HG03097 (cell line): ENCODE measurements at regions not wholly inside any gene's neighbourhood (a gene's known extent, or its start where the extent isn't known, plus 50 kb on each side); places are given as distances from the start of the nearest gene placed in this dataset.

ENCODE experiments used
- ATAC-seq: cut with Tn5 transposase; IDR thresholded peaks from one replicate; pipeline ENCODE4 v1.9.1; 2021; ENCODE audit not compliant: unreplicated experiment, low FRiP score

- ATAC-seq = no peak
Measured at GRCh38 chr15:31238906-31239305, 87.7 kb upstream of the KLF13 start.

- no peak for ATAC-seq
Measured at GRCh38 chr15:31239409-31239808, 87.2 kb upstream of the KLF13 start.

DNA sequence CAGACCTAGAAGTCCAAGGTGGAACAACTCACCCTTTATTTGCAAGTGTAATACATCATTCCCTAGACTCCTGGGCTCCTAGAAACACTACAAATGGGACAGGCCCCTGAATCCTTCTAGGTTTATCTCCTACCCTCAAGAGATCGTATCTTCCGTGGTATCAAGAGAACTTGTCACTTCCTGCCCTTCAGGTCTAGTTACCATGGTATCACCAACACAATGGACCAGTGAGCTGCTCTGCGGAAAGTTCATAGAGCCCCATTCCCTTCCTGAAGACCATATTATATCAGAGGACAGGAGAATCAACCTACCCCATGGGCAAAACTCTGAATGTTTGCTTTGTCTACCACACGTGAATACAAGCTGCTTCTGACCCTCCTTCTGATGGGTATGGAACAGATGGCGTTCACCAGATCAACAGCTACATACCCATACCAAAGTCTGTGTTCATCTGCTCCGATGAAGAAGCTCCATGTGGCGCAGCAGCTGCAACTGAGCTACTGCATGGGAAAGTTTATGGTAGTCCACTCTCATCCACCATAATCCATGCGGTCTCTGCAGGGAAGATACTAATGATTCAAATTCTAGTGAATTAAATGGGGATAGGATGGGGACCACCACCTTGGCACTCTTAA, 84.6 kb upstream of the KLF13 start:
- ATAC-seq = no peak

GRCh38 chr15:31243895-31244294, 82.7 kb upstream of the KLF13 start:
- ATAC-seq = no peak

DNA sequence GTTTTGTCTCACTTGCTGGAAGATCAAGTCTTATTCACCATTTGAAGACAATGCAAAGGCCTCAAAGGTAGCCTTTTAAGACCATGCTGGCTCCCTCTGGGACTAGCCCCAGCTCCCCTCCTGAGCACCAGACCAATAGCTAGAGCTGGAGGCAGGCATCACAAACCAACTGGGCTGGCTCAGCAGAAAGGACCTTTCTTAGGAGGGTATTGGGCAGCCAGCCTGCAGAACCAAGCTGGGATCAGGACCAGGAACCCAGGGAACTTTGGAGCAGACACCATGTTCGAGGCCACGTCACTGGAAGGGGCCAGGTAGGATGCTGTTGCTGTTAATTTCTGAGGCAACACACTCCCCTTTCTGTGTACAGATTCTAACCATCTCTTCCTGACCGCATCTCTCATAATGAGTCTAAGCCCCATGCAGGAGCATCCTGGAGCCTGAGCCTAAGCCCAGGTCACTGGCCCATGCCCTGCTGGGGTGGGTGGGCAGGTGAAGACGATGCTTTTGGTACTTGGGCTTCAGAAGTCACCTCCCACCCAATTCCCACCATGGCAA, 81.4 kb upstream of the KLF13 start:
- ATAC-seq = no peak

DNA sequence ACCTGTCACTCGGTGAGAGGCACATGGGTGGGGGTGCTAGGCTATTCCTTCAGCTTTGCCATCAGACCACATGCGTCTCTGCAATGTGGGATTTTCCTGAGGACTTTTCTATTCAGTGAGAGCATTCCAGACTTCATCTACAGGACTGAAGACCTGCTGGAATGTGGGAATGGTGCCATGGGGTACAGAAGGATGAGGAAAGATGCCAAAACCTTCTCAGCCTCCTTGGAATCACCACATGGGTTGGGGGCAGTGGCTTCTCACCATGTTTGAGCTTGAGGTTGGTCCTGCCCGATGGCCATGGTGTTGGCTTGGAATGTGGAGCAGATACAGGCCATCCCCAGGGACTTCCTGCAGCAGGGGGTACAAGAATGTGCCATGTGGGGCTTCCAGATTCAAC, 80.9 kb upstream of the KLF13 start:
- ATAC-seq = no peak

DNA sequence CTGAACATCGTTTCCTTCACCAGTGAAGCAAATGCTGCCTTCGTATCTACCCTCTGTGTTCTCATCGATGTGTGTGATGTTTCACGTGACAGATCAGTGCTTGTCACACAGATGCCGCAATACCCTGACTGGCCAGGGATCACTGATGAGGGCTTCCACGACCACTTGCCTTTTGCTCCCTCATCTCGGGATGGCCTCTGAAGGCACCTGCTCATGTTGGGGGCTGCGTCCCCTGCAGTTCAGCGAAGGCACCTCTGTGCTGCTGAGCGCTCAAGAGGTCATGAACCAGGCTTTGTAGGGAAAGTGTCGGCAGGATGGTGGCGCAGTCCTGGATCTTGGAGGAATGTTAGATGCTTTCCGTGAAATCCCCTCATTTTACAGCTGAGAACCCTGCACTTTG, 79.2 kb upstream of the KLF13 start:
- ATAC-seq = no peak

GRCh38 chr15:31248263-31248662, 78.4 kb upstream of the KLF13 start:
- no peak for ATAC-seq

GRCh38 chr15:31248951-31249350, 77.7 kb upstream of the KLF13 start:
- ATAC-seq = no peak

DNA sequence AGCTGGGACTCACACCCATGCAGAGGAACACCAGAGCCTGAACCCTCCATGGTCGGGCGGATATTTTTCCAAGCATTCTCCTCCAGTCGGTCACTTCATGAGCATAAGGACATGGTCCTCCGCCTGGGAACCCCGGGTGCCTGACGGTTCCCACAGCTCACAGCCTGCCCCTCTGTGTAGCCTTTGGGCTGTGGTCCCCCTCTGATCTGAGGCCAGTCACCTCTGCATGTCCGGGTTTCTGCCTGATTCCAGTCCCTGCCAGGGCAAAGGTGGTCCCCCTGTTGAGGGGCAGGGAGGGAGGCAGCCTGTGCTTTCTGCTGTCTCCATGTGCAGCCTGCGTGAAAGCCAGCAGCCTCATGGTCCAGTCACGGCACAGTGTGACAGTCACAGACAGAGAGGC, 76.6 kb upstream of the KLF13 start:
- ATAC-seq = no peak

DNA sequence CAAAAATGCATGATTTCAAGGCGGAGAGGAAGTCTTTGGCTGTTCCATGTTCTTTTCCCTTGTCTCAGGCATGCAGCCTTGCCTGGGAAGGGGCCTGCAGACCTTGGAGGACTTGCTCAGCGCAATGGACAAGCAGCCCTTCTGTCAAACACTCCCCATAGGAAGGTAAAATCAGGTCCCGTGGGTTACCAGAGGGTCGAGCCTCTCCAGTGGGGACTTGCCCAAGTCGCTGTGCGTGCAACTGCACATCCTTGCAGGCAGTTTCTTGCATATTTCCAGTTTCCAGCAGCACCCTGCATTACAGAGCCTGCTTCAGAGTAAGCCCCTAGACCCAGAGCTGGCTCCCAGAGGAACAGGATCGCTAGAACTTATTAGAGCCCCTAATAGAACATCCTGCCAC, 75.5 kb upstream of the KLF13 start:
- ATAC-seq = no peak

GRCh38 chr15:31252171-31252785, 74.4 kb upstream of the KLF13 start:
- no peak for ATAC-seq

- no peak for ATAC-seq
Measured at GRCh38 chr15:31254431-31255175, 72.0 kb upstream of the KLF13 start.

DNA sequence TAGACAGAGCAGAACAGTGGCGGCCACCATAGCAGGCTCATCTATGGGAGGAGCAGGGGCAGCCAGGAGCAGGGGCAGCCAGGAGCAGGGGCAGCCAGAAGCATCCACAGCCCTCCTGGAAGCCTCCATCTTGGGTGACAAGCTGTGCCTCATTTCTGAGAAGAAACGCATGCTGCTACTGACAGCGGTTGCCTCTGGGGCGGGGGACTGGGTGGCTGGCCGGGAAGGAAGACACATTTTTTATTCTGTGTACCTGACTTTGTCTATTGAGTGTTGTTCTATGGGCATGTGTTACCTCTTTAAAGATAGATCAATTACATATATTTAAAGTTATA, 71.5 kb upstream of the KLF13 start:
- no peak for ATAC-seq

DNA sequence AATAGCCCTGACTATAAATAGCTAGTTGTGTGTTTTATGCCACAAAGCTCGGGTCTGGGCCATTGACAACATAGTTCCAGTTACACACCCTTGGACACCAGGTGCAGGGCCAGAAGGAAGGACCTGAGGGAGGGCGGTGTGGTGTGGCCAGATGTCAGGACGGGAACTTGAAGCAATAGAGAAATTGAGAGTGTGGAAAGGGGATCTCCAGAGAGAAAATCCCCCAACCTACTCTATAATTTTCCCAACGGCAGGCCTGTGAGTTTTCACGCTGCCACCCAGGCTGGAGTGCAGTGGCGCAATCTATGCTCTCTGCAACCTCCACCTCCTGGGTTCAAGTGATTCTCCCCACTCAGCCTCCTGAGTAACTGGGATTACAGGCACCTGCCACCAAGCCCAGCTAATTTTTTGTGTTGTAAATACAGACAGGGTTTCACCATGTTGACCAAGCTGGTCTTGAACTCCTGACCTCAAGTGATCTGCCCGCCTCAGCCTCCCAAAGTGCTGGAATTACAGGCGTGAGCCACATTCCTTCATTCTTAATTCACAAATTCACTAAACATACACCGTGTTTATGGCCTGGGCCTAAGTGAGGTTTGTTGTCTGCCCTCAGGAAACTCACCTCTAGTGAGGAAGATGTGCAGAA, 70.8 kb upstream of the KLF13 start:
- peak; percentile 42 for ATAC-seq

- no peak for ATAC-seq
Measured at GRCh38 chr15:31256378-31257265, 70.0 kb upstream of the KLF13 start.

GRCh38 chr15:31257286-31257685, 69.3 kb upstream of the KLF13 start:
- ATAC-seq = no peak

DNA sequence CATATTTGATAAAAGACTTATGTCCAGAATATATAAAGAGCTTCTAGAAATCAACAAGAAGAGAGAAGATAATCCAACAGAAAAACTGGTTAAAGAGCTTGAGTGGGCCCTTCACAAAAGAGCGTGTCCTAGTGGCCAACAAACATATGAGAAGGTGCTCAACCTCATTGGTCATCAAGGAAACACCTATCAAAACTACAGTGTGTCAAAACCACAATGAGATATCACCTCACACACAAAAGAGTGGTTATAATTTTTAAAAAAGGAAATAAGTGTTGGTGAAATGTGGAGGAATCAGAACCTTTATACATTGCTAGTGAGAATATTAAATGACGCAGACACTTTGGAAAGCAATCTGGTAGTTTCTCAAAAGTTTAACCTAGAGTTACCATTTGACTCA, 68.4 kb upstream of the KLF13 start:
- no peak for ATAC-seq

DNA sequence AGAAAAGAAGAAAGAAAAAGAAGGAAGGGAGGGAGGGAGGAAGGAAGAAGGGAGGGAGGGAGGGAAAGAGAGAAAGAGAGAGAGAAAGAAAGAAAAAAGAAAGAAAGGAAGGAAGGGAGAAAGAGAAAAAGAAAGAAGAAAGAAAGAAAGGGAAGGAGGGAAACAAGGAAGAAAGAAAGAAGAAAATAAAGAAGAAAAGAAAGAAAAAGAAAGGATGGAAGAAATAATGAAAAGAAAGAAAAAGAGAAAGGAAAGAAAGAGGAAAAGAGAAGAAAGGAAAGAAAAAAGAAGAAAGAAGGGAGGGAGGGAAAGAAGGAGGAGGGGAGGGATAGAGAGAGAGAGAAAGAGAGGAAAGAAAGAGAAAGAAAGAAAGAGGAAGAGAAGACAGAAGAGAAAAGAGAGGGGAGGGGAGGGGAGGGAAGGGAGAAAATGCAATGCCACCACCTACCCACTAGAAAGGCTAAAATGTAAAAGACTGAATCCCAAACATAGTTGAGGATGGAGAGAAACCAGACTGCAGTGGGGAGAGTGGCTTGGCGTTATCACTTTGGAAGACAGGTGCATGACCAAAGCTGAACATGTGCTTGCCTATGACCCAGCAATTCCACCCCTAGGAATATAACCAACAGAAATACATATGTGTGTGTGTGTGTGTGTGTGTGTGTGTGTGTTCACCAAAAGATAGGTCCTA, 66.9 kb upstream of the KLF13 start:
- no peak for ATAC-seq
